Panc1 (cell line): ENCODE measurements at regions not wholly inside any gene's neighbourhood (a gene's known extent, or its start where the extent isn't known, plus 50 kb on each side); places are given as distances from the start of the nearest gene placed in this dataset.

Source experiments
- ATAC-seq: fragments of 200-7000 bp; cut with Tn5 transposase; 2 replicates; pipeline ENCODE4 v1.9.1; 2020; ENCODE audit warnings: mild to moderate bottlenecking, moderate library complexity
- BruUV-seq: library from RNA; stranded (reverse); fragments of 400-500 nt; replicated peaks from 2 replicates; lab custom pipeline; 2021; lab: Mats Ljungman, UMichigan
- CTCF ChIA-PET: fragments of 300-600 bp; sonication (Branson Sonifier 250); formaldehyde crosslinking; loops from one replicate; lab custom pipeline; 2022; ENCODE audit warnings: antibody characterized with exemption; lab: Charles Lee
- POLR2A ChIA-PET: fragments of 300-600 bp; sonication (Branson Sonifier 250); formaldehyde crosslinking; loops from one replicate; lab custom pipeline; 2022; ENCODE audit warnings: antibody characterized with exemption; lab: Charles Lee
- DNase-seq: peaks from one replicate; pipeline ENCODE4 v3.0.0-alpha.2; 2010; ENCODE audit warnings: low read depth, low spot score
- H3K27ac ChIP-seq: 2 replicates; pipeline ENCODE4 v1.5.1; 2011; ENCODE audit warnings: mild to moderate bottlenecking, low read length, inconsistent platforms
- H3K27me3 ChIP-seq: fragments of 200-500 bp; sonication (Bioruptor generic); 2 replicates; pipeline ENCODE4 v1.6.0; 2014; ENCODE audit warnings: low read length, inconsistent platforms; ENCODE audit not compliant: control insufficient read depth, insufficient read depth
- H3K36me3 ChIP-seq: fragments of 200-500 bp; sonication (Bioruptor generic); 2 replicates; pipeline ENCODE4 v1.5.1; 2014; ENCODE audit warnings: inconsistent platforms, mild to moderate bottlenecking, low read length, moderate library complexity; ENCODE audit not compliant: control insufficient read depth, insufficient read depth
- H3K4me1 ChIP-seq: 2 replicates; pipeline ENCODE4 v1.5.1; 2011; ENCODE audit warnings: inconsistent platforms, mild to moderate bottlenecking, low read length, moderate library complexity; ENCODE audit not compliant: control insufficient read depth, insufficient read depth
- H3K4me3 ChIP-seq, 2 experiments: 2 replicates each; pipeline ENCODE4 v1.5.1; 2011 to 2012; ENCODE audit warnings: low read depth in 2 of 2, low read length in 2 of 2, mild to moderate bottlenecking in 2 of 2, inconsistent platforms in 1 of 2, moderate library complexity in 1 of 2
- H3K9me3 ChIP-seq: fragments of 200-500 bp; sonication (Bioruptor generic); 2 replicates; pipeline ENCODE4 v1.5.1; 2014; ENCODE audit warnings: low read depth, mild to moderate bottlenecking, inconsistent platforms, low read length, moderate library complexity; ENCODE audit not compliant: control insufficient read depth, insufficient read depth
- POLR2AphosphoS5 ChIP-seq: IDR thresholded peaks from 2 replicates; pipeline ENCODE4 v1.6.1; 2012; ENCODE audit warnings: mild to moderate bottlenecking, low read depth, low read length, moderate library complexity
- SIN3A ChIP-seq: IDR thresholded peaks from 2 replicates; pipeline ENCODE4 v1.6.1; 2012; ENCODE audit warnings: low read depth, mild to moderate bottlenecking, low read length, moderate library complexity, borderline replicate concordance; ENCODE audit not compliant: insufficient read depth
- TCF7L2 ChIP-seq: IDR thresholded peaks from 2 replicates; pipeline ENCODE4 v1.6.1; 2011; ENCODE audit warnings: mild to moderate bottlenecking, low read depth, low read length, inconsistent platforms
- in situ Hi-C: cut with HindIII; loops from 2 replicates; pipeline ENCODE4 v1.10.0; 2016; ENCODE audit warnings: low sequenced_read_pairs, low pct_unique_long_range_greater_than_20kb
- intact Hi-C: fragments of 100-400 bp; cut with micrococcal nuclease; formaldehyde crosslinking; loops from one replicate; pipeline ENCODE4 v1.10.0; 2022; ENCODE audit not compliant: unreplicated experiment
- TF ChIP-seq, protein P1 (sequence below): fragments of 450-650 bp; IDR thresholded peaks from 2 replicates; pipeline ENCODE4 v1.5.1; 2017; ENCODE audit warnings: mild to moderate bottlenecking
- TF ChIP-seq, protein P2 (sequence below), 2 experiments: IDR thresholded peaks; 2 replicates each; pipeline ENCODE4 v1.6.1; 2011 to 2012; ENCODE audit warnings: low read depth in 2 of 2, control low read depth in 1 of 2, low read length in 1 of 2, mild to moderate bottlenecking in 1 of 2, moderate library complexity in 1 of 2; ENCODE audit not compliant: insufficient read depth in 1 of 2

DNA sequence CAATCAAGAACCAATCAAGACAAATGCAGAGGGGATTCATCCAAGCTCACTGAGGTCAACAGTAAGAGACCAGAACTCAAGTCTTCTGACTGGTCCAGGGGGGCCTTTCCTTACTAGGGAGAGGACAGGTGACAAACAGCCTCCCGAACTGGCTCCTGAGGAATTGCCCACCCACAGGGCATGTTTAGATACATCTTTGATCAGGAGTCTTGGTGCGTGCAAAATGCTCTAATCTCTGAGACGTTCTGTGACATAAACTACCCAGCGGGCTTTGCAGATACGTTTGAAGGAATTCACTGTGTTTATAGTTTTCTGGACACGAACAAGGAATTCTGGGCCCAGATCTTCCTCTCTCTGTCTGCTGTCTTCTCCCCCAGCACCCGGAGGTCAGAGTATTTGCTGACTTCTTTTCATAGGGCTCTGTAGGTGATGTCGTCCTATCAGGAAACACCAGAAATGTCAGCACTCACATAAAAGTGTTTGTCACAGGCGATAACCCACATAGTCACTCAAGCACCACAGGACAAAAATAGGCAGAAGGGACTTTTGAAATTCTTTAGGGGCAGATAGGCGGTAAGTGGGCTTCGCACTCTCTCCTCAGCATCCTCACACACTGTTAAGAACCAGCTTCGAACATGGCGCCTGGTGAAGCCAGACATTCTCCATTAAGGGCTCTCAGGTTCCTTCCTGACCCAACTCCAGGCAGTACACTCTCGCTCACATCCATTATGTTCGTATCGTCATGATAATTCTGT is 349.0 kb downstream of the CYRIA start:
- intact Hi-C loops, result no loop called here

DNA sequence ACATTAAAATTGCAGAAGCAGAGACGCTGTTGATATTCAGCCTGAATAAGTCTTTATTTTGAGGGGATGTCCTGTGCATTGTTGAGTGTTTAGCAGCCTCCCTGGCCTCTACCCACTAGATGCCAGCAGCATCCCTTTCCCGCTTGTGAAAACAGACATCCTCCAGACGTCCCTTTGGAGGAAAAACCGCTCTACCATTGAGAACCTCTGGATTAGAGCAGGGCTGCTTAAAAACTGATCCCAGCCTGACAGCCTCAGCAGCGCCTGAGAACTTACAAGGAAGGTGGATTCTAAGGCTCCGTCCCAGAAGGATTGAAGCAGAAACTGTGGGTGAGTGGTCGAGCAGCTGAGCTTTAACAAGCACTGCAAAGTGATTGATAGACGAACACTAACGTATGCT is 349.7 kb downstream of the CYRIA start:
- TF ChIP-seq, protein P1, sequence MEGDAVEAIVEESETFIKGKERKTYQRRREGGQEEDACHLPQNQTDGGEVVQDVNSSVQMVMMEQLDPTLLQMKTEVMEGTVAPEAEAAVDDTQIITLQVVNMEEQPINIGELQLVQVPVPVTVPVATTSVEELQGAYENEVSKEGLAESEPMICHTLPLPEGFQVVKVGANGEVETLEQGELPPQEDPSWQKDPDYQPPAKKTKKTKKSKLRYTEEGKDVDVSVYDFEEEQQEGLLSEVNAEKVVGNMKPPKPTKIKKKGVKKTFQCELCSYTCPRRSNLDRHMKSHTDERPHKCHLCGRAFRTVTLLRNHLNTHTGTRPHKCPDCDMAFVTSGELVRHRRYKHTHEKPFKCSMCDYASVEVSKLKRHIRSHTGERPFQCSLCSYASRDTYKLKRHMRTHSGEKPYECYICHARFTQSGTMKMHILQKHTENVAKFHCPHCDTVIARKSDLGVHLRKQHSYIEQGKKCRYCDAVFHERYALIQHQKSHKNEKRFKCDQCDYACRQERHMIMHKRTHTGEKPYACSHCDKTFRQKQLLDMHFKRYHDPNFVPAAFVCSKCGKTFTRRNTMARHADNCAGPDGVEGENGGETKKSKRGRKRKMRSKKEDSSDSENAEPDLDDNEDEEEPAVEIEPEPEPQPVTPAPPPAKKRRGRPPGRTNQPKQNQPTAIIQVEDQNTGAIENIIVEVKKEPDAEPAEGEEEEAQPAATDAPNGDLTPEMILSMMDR, result no peak
- TF ChIP-seq TCF7L2 (no peak), POLR2AphosphoS5 (no peak), SIN3A (no peak)
- TF ChIP-seq, protein P2, sequence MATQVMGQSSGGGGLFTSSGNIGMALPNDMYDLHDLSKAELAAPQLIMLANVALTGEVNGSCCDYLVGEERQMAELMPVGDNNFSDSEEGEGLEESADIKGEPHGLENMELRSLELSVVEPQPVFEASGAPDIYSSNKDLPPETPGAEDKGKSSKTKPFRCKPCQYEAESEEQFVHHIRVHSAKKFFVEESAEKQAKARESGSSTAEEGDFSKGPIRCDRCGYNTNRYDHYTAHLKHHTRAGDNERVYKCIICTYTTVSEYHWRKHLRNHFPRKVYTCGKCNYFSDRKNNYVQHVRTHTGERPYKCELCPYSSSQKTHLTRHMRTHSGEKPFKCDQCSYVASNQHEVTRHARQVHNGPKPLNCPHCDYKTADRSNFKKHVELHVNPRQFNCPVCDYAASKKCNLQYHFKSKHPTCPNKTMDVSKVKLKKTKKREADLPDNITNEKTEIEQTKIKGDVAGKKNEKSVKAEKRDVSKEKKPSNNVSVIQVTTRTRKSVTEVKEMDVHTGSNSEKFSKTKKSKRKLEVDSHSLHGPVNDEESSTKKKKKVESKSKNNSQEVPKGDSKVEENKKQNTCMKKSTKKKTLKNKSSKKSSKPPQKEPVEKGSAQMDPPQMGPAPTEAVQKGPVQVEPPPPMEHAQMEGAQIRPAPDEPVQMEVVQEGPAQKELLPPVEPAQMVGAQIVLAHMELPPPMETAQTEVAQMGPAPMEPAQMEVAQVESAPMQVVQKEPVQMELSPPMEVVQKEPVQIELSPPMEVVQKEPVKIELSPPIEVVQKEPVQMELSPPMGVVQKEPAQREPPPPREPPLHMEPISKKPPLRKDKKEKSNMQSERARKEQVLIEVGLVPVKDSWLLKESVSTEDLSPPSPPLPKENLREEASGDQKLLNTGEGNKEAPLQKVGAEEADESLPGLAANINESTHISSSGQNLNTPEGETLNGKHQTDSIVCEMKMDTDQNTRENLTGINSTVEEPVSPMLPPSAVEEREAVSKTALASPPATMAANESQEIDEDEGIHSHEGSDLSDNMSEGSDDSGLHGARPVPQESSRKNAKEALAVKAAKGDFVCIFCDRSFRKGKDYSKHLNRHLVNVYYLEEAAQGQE (IDR thresholded peaks at IDR 0.05; ENCODE audit: insufficient read depth in 1 of 2, low read depth in 2 of 2, low read length in 1 of 2), result no peak
- DNase-seq (no peak), ATAC-seq (no peak)
- ChIA-PET POLR2A (no interaction called here), CTCF (no interaction called here)
- no TSS peak for BruUV-seq
- H3K9me3 ChIP-seq, result no peaks in the 10 kb centered on the region
- H3K4me1 ChIP-seq, result no peaks in the 10 kb centered on the region
- H3K27ac ChIP-seq, result no peak overlapping the region
- in situ Hi-C loops, result no loop called here
- intact Hi-C loops, result no loop called here
- no peaks in the 10 kb centered on the region for H3K27me3 ChIP-seq
- no peaks in the 10 kb centered on the region for H3K36me3 ChIP-seq
- no peak overlapping the region for H3K4me3 ChIP-seq

More for the DNA sequence above, 349.0 kb downstream of the CYRIA start:
- TF ChIP-seq POLR2AphosphoS5 (no peak), SIN3A (no peak), TCF7L2 (no peak)
- TF ChIP-seq, protein P2 (IDR thresholded peaks at IDR 0.05; ENCODE audit: insufficient read depth in 1 of 2, low read depth in 2 of 2, low read length in 1 of 2), result no peak
- TF ChIP-seq, protein P1, result no peak
- in situ Hi-C loops, result no loop called here
- DNase-seq (no peak), ATAC-seq (no peak)
- Histone ChIP-seq H3K9me3 (no peaks in the 10 kb centered on the region), H3K4me1 (no peaks in the 10 kb centered on the region), H3K4me3 (no peak overlapping the region), H3K36me3 (no peaks in the 10 kb centered on the region), H3K27ac (no peak overlapping the region), H3K27me3 (no peaks in the 10 kb centered on the region)
- BruUV-seq, result no TSS peak
- ChIA-PET CTCF (no interaction called here), POLR2A (no interaction called here)
